Mesodermal cell (in vitro differentiated cells): ENCODE measurements at regions not wholly inside any gene's neighbourhood (a gene's known extent, or its start where the extent isn't known, plus 50 kb on each side); places are given as distances from the start of the nearest gene placed in this dataset.

Experiments
- H3K27ac ChIP-seq: 2 replicates; pipeline ENCODE4 v1.7.0; 2013; ENCODE audit warnings: mild to moderate bottlenecking, low read depth, low read length, moderate library complexity; ENCODE audit not compliant: severe bottlenecking
- H3K36me3 ChIP-seq: 2 replicates; pipeline ENCODE4 v1.7.1; 2013; ENCODE audit warnings: mild to moderate bottlenecking, low read length, moderate library complexity; ENCODE audit not compliant: control insufficient read depth, insufficient read depth
- H3K4me1 ChIP-seq: one replicate; pipeline ENCODE4 v1.7.1; 2013; ENCODE audit warnings: mild to moderate bottlenecking, low read length; ENCODE audit not compliant: insufficient read depth, control insufficient read depth, poor library complexity, severe bottlenecking
- H3K4me3 ChIP-seq: 2 replicates; pipeline ENCODE4 v1.7.0; 2013; ENCODE audit warnings: low read length, control low read depth, mild to moderate bottlenecking; ENCODE audit not compliant: insufficient read depth, poor library complexity, severe bottlenecking; ENCODE audit errors: extremely low read depth
- H3K9me3 ChIP-seq: 2 replicates; pipeline ENCODE4 v1.7.1; 2013; ENCODE audit warnings: mild to moderate bottlenecking, low read length, moderate library complexity; ENCODE audit not compliant: control insufficient read depth
- WGBS, 2 experiments: methylation state at CpG; one replicate each; pipeline ENCODE4 v1.1.5; 2013; ENCODE audit warnings: missing lambda C conversion rate in 2 of 2; ENCODE audit not compliant: insufficient coverage in 2 of 2; 5-methylcytosine and 5-hydroxymethylcytosine counted together

DNA sequence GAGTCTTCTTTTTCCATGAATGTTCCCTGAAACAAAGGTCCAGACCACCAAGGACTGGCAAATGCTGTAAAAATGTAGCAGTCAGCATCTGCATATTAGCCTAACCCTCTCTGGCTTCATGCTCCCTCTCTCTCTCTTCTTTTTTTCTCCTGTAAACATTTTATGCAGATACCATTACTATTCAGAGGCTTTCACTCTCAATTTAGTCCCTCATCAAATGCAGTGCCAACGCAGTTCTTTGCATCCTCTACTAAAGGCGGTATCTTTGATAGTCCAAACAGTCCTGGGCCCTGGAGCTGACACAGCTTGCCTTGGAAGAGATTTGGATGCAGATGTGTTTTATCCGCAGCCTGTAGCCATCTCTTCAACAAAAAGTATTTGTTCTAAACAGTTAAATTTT lies 167.1 kb upstream of the MMS22L start:
- Histone ChIP-seq H3K27ac (no peak overlapping the region), H3K36me3 (no peaks in the 10 kb centered on the region), H3K9me3 (no peaks in the 10 kb centered on the region), H3K4me1 (no peaks in the 10 kb centered on the region), H3K4me3 (no peak overlapping the region)
- whole genome bisulfite sequencing, 2 experiments: 70 to 83% methylated on average over 2 of the region's 3 CpGs

DNA sequence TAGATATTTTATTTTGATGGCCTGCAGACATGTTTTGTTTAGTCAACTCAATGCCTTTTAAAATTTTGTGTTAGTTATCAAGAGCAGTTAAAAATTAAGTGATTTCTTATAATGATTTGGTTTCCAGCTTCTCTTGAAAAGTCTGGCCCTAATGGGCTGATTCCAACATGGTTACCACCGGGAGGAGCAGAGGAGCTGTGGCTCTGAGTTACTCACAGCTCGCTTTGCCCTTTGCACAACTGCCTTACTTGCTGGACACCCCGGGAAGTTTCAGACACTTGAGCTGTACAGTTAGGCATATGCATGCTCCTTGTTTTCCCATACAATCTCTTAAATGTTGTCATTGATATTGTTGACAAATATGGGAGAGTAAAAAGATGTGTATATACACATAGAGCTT lies 173.1 kb upstream of the MMS22L start:
- no peak overlapping the region for H3K27ac ChIP-seq
- no peaks in the 10 kb centered on the region for H3K36me3 ChIP-seq
- H3K4me3 ChIP-seq: no peak overlapping the region
- no peaks in the 10 kb centered on the region for H3K9me3 ChIP-seq
- WGBS, 2 experiments: 43 to 63% methylated on average over 1 to 2 of the region's 3 CpGs
- no peaks in the 10 kb centered on the region for H3K4me1 ChIP-seq

DNA sequence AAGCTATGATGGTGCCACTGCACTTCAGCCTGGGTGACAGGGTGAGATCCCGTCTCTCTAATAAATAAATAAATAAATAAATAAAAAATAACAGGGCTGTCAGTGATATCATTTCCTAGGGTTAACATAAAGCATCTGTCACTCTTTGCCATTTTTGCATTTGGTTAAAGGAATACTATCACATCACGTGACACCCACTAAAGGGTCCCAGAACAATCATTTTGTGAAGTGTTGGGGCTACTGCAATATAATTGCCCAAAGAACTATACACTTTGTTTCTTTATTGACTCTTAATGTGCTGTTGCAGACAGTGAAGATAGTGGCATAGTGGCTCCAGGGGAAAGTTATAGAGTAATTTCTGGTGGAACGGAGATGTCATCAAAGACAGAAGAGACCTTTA lies 176.5 kb upstream of the MMS22L start:
- no peaks in the 10 kb centered on the region for H3K9me3 ChIP-seq
- no peak overlapping the region for H3K4me3 ChIP-seq
- 78 to 100% methylated on average over 1 of the region's 3 CpGs for WGBS, 2 experiments
- H3K36me3 ChIP-seq: no peaks in the 10 kb centered on the region
- no peaks in the 10 kb centered on the region for H3K4me1 ChIP-seq
- H3K27ac ChIP-seq: no peak overlapping the region

DNA sequence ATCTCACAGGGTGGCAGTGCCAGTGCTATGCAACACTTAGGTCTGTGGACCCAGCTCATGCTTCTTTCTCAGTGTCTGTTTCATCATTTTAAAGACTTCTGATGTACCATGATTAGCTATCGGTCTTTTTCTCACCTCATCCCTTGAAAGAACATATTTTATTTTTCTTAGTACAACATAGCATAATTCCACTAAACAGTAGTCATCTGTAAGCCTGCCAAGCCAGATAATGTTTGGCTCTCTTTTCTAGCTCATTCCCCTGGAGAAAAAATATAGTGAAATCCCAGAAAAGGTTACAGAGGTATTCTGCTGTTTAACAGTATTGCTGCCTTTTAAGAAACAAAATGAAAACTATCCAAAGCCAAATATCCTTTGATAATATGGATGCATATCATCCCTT lies 177.0 kb upstream of the MMS22L start:
- H3K27ac ChIP-seq: no peak overlapping the region
- no peaks in the 10 kb centered on the region for H3K36me3 ChIP-seq
- no peaks in the 10 kb centered on the region for H3K9me3 ChIP-seq
- H3K4me1 ChIP-seq: no peaks in the 10 kb centered on the region
- H3K4me3 ChIP-seq: no peak overlapping the region
- 88% methylated on average over 1 of the region's 1 CpG; no CpG with 5 or more reads in 1 of the 2 experiments for WGBS, 2 experiments

DNA sequence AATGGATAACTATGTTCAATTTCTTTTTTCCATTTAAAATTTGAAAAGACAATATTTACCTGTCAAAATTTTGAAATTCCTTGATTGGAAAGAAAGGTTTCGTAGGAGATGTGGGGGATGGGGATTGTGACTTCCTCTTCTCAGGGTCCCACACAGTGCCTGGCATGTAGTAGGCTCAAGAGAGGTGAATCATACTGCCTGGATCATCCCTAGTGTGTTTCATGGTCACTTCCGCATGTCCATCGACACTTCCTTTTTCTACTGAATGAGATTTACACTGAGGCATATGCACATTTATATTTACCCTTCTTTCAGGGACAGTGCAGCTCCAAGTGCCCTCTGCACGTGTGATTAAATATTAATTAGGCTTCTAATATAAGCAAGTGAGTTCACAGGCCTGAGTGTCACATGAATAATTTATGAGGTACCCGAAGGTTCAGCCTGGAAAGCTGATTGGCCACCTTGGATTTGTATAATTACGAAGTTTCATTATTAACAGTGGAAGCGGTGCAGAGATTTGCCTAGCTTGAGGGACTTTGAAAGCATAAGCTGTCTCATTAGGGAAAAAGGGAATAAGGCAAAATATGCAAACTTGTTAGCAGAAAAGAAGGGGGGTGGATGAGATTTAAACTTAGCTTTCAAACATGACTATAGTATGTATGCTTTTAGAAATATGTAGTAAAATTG lies 177.5 kb upstream of the MMS22L start:
- H3K4me1 ChIP-seq: no peaks in the 10 kb centered on the region
- H3K9me3 ChIP-seq: no peaks in the 10 kb centered on the region
- 96% methylated on average over 4 to 6 of the region's 7 CpGs for WGBS, 2 experiments

DNA sequence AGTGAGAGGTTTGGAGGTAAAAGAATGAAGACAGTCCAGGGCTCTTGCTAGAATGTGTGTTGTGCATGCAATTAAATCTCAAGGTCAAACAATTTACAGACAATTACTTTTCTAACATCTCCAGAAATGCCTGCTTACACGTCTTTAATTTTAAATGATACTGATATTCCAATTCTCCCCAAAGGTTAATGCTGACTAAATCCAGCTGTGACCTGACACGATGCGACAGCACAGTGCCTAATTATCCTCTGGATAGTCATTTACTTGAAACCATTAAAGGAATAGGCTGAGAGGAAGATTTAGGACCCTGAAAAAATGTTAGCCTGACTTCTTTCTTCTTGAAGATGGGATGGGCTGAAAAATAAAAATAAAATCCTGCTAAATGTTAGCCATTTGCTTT lies 178.2 kb upstream of the MMS22L start:
- no peaks in the 10 kb centered on the region for H3K4me1 ChIP-seq
- no peak overlapping the region for H3K27ac ChIP-seq
- no peaks in the 10 kb centered on the region for H3K36me3 ChIP-seq
- no peak overlapping the region for H3K4me3 ChIP-seq
- H3K9me3 ChIP-seq: no peaks in the 10 kb centered on the region
- 60 to 100% methylated on average over 1 of the region's 3 CpGs for WGBS, 2 experiments

More for the DNA sequence above, 177.5 kb upstream of the MMS22L start:
- Histone ChIP-seq H3K36me3 (no peaks in the 10 kb centered on the region), H3K4me3 (no peak overlapping the region), H3K27ac (no peak overlapping the region)

DNA sequence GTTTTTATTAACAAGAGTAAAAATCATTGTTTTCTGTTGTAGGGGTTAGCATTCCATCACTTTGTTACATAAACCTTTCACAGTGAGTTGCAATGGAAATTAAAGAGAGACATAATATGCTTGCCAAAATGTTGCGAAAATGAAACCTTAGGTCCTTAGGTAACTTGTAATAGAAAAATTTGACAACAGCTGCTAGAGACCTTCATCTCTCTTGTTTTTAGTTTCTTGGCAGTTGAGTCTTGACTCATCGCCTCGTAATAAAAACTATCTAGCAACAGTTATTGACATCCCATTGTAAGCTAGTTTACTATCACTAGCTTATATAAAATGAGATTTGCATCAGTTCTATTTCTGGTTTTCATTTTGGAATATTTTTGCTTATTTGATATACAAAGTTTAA lies 179.0 kb upstream of the MMS22L start:
- no peak overlapping the region for H3K4me3 ChIP-seq
- no peaks in the 10 kb centered on the region for H3K4me1 ChIP-seq
- no peak overlapping the region for H3K27ac ChIP-seq
- H3K9me3 ChIP-seq: no peaks in the 10 kb centered on the region
- 67% methylated on average over 1 of the region's 3 CpGs; no CpG with 5 or more reads in 1 of the 2 experiments for WGBS, 2 experiments
- no peaks in the 10 kb centered on the region for H3K36me3 ChIP-seq

DNA sequence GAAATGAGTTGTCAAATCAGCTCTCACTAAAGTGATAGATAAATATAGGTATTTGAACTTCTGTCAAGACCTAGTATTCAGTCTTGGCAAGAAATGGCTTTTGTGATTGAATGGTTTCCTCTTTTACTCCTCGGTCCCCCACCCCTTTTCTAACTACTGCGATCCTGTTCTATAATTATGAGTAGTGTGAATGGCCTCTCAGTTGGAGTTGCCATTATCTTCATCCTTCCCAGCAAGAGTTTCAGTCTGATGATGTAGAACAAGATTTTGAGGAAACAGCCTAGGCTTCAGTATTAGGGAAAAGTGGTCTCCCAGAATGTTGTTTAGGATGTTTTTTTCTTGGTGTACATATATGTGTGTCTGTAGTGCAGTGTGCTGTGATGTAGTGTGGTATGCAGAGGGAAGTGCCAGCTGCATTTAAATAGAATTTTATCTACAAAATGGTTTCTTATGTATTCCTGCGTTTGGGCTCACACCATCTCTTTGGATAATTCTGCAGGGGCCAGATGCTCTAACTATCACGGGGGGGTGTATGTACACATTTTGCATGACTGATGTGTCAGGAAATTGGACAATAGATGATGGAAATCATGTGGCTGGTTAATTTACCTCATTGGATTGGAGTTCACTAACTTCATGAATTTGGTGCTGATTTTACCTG lies 180.1 kb upstream of the MMS22L start:
- Histone ChIP-seq H3K4me3 (no peak overlapping the region), H3K4me1 (no peaks in the 10 kb centered on the region), H3K27ac (no peak overlapping the region), H3K36me3 (no peaks in the 10 kb centered on the region), H3K9me3 (no peaks in the 10 kb centered on the region)
- WGBS, 2 experiments: 80% methylated on average over 2 of the region's 4 CpGs; no CpG with 5 or more reads in 1 of the 2 experiments

DNA sequence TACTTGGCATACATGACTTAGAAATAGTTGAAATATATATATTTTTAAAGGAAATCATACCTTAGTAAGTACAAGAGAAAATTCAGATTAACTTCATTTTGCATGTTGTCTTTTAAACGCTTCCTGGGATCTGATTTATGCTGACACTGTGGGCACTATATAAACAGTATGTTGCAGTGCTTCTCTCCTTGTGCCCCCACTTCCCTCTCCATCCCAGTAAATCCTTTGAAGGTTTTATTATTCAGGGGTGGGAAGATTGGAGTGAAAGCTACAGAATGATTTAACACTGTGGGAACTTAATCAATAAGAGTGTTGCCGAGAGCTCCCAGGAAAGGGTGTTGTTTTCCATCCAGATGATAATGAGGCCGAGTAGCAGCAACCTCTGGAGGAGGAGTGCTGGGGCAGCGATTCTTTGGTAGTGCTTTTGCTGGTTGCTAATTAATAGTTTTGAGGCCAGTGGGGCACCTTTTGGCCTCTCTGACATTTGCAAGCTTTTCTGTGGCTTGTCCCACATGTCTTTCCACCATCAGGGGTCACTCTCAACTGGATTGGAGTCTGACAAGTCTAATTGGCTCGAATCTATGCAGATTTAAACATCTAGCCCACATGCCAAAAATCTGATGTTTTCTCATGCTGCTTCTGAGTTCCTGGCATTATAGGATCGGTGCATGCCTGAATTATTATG lies 183.0 kb upstream of the MMS22L start:
- Histone ChIP-seq H3K9me3 (no peaks in the 10 kb centered on the region), H3K36me3 (no peaks in the 10 kb centered on the region), H3K4me1 (no peaks in the 10 kb centered on the region), H3K4me3 (no peak overlapping the region), H3K27ac (no peak overlapping the region)
- WGBS, 2 experiments: 37 to 42% methylated on average over 3 to 4 of the region's 6 CpGs

DNA sequence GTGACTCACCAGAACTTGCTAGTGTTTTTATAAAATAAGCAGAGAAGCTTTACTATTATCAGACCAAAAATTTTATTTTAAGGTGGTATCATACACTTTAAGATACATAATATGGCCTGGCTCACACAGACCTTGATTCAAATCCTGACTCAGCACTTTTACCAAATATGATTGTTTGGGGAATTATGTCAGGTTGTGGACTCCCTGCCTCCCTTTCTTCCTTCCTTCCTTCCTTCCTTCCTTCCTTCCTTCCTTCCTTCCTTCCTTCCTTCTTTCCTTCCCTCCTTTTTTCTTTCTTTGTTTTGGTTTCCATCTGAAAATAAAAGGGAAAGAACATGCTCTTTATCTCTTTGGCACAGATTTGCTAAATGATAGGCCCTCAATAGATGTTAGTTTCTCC lies 186.0 kb upstream of the MMS22L start:
- H3K27ac ChIP-seq: no peak overlapping the region
- H3K4me1 ChIP-seq: no peaks in the 10 kb centered on the region
- no peaks in the 10 kb centered on the region for H3K9me3 ChIP-seq
- no peak overlapping the region for H3K4me3 ChIP-seq
- no peaks in the 10 kb centered on the region for H3K36me3 ChIP-seq

DNA sequence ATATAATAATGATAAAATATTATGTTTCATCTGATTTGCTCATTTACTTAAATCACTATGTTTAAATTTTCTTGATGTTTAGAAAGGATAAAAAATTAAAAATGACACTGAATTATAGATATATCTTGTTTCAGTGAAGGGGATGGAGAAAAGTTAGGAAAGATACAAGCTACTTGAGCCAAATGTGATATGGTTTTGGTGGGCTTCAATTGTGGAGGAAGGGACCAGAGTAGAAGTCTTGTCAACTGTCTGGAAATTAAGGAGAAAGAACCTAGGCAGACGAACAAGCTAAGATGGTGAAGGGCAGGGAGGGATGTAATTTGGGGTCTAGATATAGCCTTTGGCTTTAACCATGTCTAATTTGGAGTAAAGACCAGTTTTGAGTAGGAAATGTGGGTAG lies 186.4 kb upstream of the MMS22L start:
- Histone ChIP-seq H3K27ac (no peak overlapping the region), H3K36me3 (no peaks in the 10 kb centered on the region), H3K9me3 (no peaks in the 10 kb centered on the region), H3K4me1 (no peaks in the 10 kb centered on the region), H3K4me3 (no peak overlapping the region)
- 55 to 92% methylated on average over 1 of the region's 1 CpG for WGBS, 2 experiments
